Fibroblast of villous mesenchyme (primary cell): ENCODE measurements at regions not wholly inside any gene's neighbourhood (a gene's known extent, or its start where the extent isn't known, plus 50 kb on each side); places are given as distances from the start of the nearest gene placed in this dataset.

ENCODE experiments used
- DNase-seq: peaks from one replicate; pipeline ENCODE4 v3.0.0-alpha.2; 2010; ENCODE audit warnings: low read depth
- H3K4me3 ChIP-seq: 2 replicates; pipeline ENCODE4 v1.5.1; 2011; ENCODE audit warnings: low read depth, mild to moderate bottlenecking, low read length
- TF ChIP-seq, protein P1 (sequence below): IDR thresholded peaks from 2 replicates; pipeline ENCODE4 v1.5.1; 2012; ENCODE audit warnings: low read depth, mild to moderate bottlenecking, low read length; ENCODE audit not compliant: insufficient read depth

DNA sequence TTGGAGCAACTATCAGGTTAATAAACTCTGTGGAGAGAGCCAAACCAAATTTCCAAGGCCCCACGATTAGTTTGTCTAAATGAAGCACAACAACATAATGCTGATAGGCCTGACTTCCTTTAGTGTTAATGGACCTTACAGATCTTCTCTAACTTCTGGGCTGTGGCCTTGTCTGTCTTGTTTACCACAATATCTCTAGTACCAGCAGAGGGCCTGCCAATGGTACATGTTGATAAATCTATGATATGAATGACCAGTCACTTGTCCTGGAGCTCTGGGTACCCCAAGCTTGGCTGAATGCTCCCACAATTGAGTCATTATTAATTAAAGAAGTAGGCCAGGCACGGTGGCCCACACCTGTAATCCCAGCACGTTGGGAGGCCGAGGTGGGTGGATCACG is 78.9 kb upstream of the CISTR start:
- TF ChIP-seq, protein P1, sequence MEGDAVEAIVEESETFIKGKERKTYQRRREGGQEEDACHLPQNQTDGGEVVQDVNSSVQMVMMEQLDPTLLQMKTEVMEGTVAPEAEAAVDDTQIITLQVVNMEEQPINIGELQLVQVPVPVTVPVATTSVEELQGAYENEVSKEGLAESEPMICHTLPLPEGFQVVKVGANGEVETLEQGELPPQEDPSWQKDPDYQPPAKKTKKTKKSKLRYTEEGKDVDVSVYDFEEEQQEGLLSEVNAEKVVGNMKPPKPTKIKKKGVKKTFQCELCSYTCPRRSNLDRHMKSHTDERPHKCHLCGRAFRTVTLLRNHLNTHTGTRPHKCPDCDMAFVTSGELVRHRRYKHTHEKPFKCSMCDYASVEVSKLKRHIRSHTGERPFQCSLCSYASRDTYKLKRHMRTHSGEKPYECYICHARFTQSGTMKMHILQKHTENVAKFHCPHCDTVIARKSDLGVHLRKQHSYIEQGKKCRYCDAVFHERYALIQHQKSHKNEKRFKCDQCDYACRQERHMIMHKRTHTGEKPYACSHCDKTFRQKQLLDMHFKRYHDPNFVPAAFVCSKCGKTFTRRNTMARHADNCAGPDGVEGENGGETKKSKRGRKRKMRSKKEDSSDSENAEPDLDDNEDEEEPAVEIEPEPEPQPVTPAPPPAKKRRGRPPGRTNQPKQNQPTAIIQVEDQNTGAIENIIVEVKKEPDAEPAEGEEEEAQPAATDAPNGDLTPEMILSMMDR, result no peak
- DNase-seq, result no peak
- no peak overlapping the region for H3K4me3 ChIP-seq

DNA sequence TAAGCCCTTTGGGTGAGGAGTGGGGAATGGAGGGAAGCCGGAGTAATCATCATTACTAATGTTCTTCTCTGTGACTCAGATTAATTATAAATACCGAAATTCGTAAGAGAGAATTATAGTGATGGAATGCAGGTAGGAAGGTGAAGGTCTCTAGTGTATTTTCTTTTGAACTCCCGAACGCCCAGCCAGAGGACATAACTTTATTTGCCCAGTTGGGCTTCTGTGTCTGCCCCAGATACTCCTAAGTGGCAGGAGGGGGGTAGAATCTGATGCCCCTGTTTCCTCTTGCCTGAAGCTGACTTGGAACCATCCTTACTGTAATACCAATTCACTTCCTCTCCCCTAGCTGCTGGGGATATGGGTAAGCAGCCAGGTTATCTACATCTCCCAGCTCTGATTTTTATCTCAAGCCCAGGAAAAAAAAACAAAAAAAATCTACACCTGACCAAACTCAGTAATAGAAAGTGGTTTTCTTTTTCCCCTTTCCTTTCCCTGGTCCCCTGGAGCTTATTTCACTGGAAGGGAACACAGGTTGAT is 84.4 kb upstream of the CISTR start:
- TF ChIP-seq, protein P1, result no peak
- DNase-seq, result no peak
- H3K4me3 ChIP-seq, result no peak overlapping the region

DNA sequence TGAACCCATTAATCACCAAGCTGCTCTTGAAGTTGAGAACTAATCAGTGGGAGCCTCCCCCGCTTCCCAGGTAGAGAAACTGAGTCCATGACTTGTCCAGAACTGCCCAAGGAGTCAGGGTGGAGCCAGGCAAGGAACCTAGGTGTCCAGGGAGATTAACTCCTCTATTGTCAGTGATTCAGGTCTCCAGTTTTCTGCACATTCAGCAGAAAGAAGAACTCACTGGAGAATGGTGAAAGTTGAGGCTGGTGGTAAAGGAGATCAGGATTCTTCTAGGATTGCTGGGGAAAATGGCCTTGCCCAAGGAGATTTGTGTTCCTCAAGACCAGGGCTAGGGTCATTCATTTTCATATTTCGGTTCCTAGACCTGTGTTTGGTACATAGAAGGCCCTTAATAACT is 87.2 kb upstream of the CISTR start:
- no peak for DNase-seq
- no peak overlapping the region for H3K4me3 ChIP-seq
- TF ChIP-seq, protein P1, result no peak

DNA sequence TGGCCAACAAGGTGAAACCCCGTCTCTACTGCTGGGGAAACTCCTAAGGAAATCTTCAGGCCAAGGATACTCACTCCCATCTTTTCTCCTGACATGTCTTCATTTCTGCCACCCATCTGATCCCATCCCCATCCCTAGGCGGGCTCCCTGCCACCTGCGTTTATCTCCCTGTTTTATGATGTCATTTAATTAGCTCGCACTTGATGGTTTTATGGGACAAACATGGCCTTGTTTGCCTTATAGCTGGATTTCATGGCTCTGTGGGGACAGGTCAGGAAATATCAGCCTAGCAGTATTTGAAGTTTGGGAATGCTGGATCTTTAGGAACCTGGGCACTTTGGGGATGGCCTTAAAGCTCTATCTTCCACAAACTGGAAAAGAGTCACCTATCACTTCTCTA is 88.5 kb upstream of the CISTR start:
- no peak for DNase-seq
- no peak overlapping the region for H3K4me3 ChIP-seq
- TF ChIP-seq, protein P1, result no peak

DNA sequence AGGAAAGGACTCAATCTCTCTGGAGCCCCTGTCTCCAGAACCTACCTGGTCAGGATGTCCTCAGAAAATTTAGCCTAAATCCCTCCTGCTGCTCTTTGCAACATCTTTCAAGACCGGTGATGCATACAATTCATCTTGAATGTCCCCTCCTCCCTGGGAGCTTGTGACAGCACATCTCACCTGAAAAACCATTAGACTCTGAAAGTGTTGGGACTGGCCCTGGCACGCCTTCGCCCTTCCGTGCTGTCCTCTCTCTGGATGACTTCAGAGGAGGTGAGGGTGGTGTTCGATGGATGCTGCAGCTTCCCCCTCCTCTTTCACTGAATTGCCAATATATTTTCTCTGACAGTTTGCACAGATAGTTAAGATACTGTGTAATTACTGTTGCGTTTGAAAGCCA is 90.9 kb upstream of the CISTR start:
- no peak overlapping the region for H3K4me3 ChIP-seq
- DNase-seq, result no peak
- TF ChIP-seq, protein P1, result no peak

DNA sequence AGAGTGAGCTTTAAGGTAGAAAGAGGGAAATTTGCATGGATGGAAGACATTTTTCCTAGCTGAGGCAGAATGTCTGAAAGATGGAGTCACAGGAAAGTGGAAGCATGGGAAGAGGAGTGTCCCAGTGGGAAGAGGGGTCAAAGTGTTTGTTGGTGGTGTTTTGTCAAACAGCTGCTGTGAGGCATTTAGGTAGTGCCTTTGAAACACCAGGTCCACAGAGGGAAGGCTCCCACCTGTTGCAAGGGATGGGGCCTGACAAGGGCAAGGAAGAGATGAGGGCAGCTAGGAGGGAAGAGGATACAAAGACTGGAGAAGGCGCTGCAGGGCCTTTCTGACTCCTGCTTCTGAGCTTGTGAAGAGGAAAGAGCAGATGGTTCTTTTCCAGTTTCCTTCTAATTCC is 91.8 kb upstream of the CISTR start:
- DNase-seq, result no peak
- H3K4me3 ChIP-seq, result no peak overlapping the region
- TF ChIP-seq, protein P1, result no peak
